ENCODE measurements at regions not wholly inside any gene's neighbourhood (a gene's known extent, or its start where the extent isn't known, plus 50 kb on each side); places are given as distances from the start of the nearest gene placed in this dataset.

GRCh38 chr4:108327642-108328382 is 159.1 kb upstream of the LEF1 start:
- Histone ChIP-seq H3K79me2 (no peaks in the 10 kb centered on the region), H2AFZ (no peak overlapping the region), H3K27me3 (ENCODE audit: control insufficient read depth, insufficient read depth, low read length) (no peaks in the 10 kb centered on the region), H3K36me3 (ENCODE audit: control insufficient read depth, insufficient read depth, low read length) (no peaks in the 10 kb centered on the region), H3K4me1 (no peaks in the 10 kb centered on the region), H3K27ac (no peak overlapping the region), H3K9ac (no peak overlapping the region), H3K9me3 (ENCODE audit: control insufficient read depth, low read length) (no peaks in the 10 kb centered on the region), H3K4me3 (ENCODE audit: low read depth, low read length) (no peak overlapping the region), H3K4me2 (ENCODE audit: low read length) (no peak overlapping the region)
- TF ChIP-seq CTCF (IDR thresholded peaks at IDR 0.05) = no peak

GRCh38 chr4:108325561-108325960 is 156.8 kb upstream of the LEF1 start:
- TF ChIP-seq CTCF (IDR thresholded peaks at IDR 0.05) = no peak
- H3K27ac ChIP-seq = no peak overlapping the region
- H3K4me3 ChIP-seq (ENCODE audit: low read depth, low read length) = no peak overlapping the region
- no peaks in the 10 kb centered on the region for H3K4me1 ChIP-seq
- no peaks in the 10 kb centered on the region for H3K27me3 ChIP-seq (ENCODE audit: control insufficient read depth, insufficient read depth, low read length)
- no peak overlapping the region for H3K9ac ChIP-seq
- H3K36me3 ChIP-seq (ENCODE audit: control insufficient read depth, insufficient read depth, low read length) = no peaks in the 10 kb centered on the region
- H3K4me2 ChIP-seq (ENCODE audit: low read length) = no peak overlapping the region
- H2AFZ ChIP-seq = no peak overlapping the region
- no peaks in the 10 kb centered on the region for H3K79me2 ChIP-seq
- no peaks in the 10 kb centered on the region for H3K9me3 ChIP-seq (ENCODE audit: control insufficient read depth, low read length)

GRCh38 chr4:108324450-108324849 is 155.7 kb upstream of the LEF1 start:
- Histone ChIP-seq H3K36me3 (ENCODE audit: control insufficient read depth, insufficient read depth, low read length) (no peaks in the 10 kb centered on the region), H2AFZ (no peak overlapping the region), H3K79me2 (no peaks in the 10 kb centered on the region), H3K4me3 (ENCODE audit: low read depth, low read length) (no peak overlapping the region), H3K4me2 (ENCODE audit: low read length) (no peak overlapping the region), H3K4me1 (no peaks in the 10 kb centered on the region), H3K27ac (no peak overlapping the region), H3K9ac (no peak overlapping the region), H3K9me3 (ENCODE audit: control insufficient read depth, low read length) (no peaks in the 10 kb centered on the region), H3K27me3 (ENCODE audit: control insufficient read depth, insufficient read depth, low read length) (no peaks in the 10 kb centered on the region)
- no peak for TF ChIP-seq CTCF (IDR thresholded peaks at IDR 0.05)

- no peaks in the 10 kb centered on the region for H3K36me3 ChIP-seq (ENCODE audit: control insufficient read depth, insufficient read depth, low read length)
- no peak overlapping the region for H3K9ac ChIP-seq
- H3K27me3 ChIP-seq (ENCODE audit: control insufficient read depth, insufficient read depth, low read length) = no peaks in the 10 kb centered on the region
- no peak overlapping the region for H3K4me2 ChIP-seq (ENCODE audit: low read length)
- H3K9me3 ChIP-seq (ENCODE audit: control insufficient read depth, low read length) = no peaks in the 10 kb centered on the region
- no peak for TF ChIP-seq CTCF (IDR thresholded peaks at IDR 0.05)
- H2AFZ ChIP-seq = no peak overlapping the region
- H3K79me2 ChIP-seq = no peaks in the 10 kb centered on the region
- H3K4me1 ChIP-seq = no peaks in the 10 kb centered on the region
- H3K4me3 ChIP-seq (ENCODE audit: low read depth, low read length) = no peak overlapping the region
- H3K27ac ChIP-seq = no peak overlapping the region
Observed at GRCh38 chr4:108322497-108322896, 153.8 kb upstream of the LEF1 start.

- H3K36me3 ChIP-seq (ENCODE audit: control insufficient read depth, insufficient read depth, low read length) = no peaks in the 10 kb centered on the region
Observed at GRCh38 chr4:108320061-108320460, 151.3 kb upstream of the LEF1 start.

More at GRCh38 chr4:108320061-108320460, 151.3 kb upstream of the LEF1 start:
- H2AFZ ChIP-seq = no peak overlapping the region
- H3K27ac ChIP-seq = no peak overlapping the region
- H3K9ac ChIP-seq = no peak overlapping the region
- H3K4me3 ChIP-seq (ENCODE audit: low read depth, low read length) = no peak overlapping the region
- no peaks in the 10 kb centered on the region for H3K4me1 ChIP-seq
- no peak for TF ChIP-seq CTCF (IDR thresholded peaks at IDR 0.05)
- no peaks in the 10 kb centered on the region for H3K27me3 ChIP-seq (ENCODE audit: control insufficient read depth, insufficient read depth, low read length)
- no peaks in the 10 kb centered on the region for H3K9me3 ChIP-seq (ENCODE audit: control insufficient read depth, low read length)
- H3K79me2 ChIP-seq = no peaks in the 10 kb centered on the region
- no peak overlapping the region for H3K4me2 ChIP-seq (ENCODE audit: low read length)
